ENCODE measurements at regions not wholly inside any gene's neighbourhood (a gene's known extent, or its start where the extent isn't known, plus 50 kb on each side); places are given as distances from the start of the nearest gene placed in this dataset.

DNA sequence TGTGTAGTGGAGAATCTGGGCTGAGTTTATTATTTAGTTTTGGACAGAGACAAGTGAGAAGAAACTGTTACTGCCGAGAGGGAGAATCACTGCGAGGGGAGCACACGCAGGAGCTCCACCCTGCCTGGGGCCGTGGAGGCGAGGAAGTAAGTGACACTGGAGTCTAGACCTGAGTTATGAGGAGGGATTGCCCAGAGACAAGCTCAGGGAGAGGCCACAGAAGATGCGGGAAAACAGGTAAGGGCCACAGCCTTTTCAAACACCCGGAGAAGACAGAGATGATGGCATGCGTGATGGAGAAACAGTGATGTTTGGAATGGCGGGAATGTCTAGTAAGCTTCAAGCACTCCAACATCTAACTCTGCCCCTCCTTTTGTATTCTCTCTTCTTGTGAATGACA, 84.1 kb downstream of the TNFSF11 start:
- H3K4me3 ChIP-seq (ENCODE audit: low read length) = no peak overlapping the region
- TF ChIP-seq, protein P1, sequence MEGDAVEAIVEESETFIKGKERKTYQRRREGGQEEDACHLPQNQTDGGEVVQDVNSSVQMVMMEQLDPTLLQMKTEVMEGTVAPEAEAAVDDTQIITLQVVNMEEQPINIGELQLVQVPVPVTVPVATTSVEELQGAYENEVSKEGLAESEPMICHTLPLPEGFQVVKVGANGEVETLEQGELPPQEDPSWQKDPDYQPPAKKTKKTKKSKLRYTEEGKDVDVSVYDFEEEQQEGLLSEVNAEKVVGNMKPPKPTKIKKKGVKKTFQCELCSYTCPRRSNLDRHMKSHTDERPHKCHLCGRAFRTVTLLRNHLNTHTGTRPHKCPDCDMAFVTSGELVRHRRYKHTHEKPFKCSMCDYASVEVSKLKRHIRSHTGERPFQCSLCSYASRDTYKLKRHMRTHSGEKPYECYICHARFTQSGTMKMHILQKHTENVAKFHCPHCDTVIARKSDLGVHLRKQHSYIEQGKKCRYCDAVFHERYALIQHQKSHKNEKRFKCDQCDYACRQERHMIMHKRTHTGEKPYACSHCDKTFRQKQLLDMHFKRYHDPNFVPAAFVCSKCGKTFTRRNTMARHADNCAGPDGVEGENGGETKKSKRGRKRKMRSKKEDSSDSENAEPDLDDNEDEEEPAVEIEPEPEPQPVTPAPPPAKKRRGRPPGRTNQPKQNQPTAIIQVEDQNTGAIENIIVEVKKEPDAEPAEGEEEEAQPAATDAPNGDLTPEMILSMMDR (conservative IDR thresholded peaks at IDR 0.05; ENCODE audit: low read depth, low read length) = no peak
- no peak for DNase-seq (ENCODE audit: low read depth)

GRCh38 chr13:42660333-42660965, 86.5 kb downstream of the TNFSF11 start:
- H3K4me3 ChIP-seq (ENCODE audit: low read length) = no peak overlapping the region
- DNase-seq (ENCODE audit: low read depth) = no peak
- TF ChIP-seq, protein P1 (conservative IDR thresholded peaks at IDR 0.05; ENCODE audit: low read depth, low read length) = peak; percentile 18

GRCh38 chr13:42667638-42668037, 93.7 kb downstream of the TNFSF11 start:
- H3K4me3 ChIP-seq (ENCODE audit: low read length) = no peak overlapping the region
- TF ChIP-seq, protein P1 (conservative IDR thresholded peaks at IDR 0.05; ENCODE audit: low read depth, low read length) = no peak
- DNase-seq (ENCODE audit: low read depth) = no peak

DNA sequence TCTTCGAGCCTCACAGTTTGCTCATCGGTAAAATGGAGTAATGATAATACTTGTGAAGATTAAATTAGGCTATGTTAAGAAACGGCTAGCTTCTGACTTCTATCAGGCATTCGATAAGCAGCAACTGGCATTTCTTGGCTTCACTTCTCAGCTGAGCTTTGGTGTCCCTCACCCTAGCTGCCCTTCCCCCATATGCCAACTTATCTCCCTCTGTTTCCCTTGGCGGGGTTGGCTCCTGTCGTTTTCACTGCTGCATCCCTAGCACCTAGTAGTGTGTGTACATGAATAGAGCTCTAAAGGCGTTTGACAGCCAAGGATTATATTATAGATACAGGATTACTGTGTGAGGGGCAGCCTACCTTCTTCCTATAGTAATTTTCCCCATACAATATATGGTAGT, 97.5 kb downstream of the TNFSF11 start:
- H3K4me3 ChIP-seq (ENCODE audit: low read length) = no peak overlapping the region
- no peak for DNase-seq (ENCODE audit: low read depth)
- TF ChIP-seq, protein P1 (conservative IDR thresholded peaks at IDR 0.05; ENCODE audit: low read depth, low read length) = no peak

DNA sequence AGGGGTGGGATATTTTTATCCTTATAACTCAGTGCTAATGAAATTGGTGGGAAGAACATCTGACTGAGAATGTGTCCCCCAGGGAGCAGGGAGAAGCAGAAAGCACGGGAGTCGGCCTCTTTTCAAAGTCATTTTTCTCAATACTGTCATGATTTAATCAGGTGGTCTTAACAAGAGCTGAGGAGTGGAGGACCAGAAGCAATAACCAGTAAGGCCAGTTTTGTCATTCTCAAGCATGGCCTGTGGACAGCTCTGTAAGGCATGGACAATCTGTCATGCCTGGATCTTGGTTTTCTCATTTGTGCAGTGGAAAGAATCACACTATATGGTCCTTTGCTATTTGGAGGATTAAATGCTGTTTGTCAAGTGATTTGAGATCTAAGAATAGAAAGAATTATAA, 99.7 kb downstream of the TNFSF11 start:
- DNase-seq (ENCODE audit: low read depth) = no peak
- no peak overlapping the region for H3K4me3 ChIP-seq (ENCODE audit: low read length)
- TF ChIP-seq, protein P1 (conservative IDR thresholded peaks at IDR 0.05; ENCODE audit: low read depth, low read length) = no peak

GRCh38 chr13:42680748-42681147, 100.6 kb upstream of the FAM216B start:
- no peak overlapping the region for H3K4me3 ChIP-seq (ENCODE audit: low read length)
- TF ChIP-seq, protein P1 (conservative IDR thresholded peaks at IDR 0.05; ENCODE audit: low read depth, low read length) = no peak
- no peak for DNase-seq (ENCODE audit: low read depth)

GRCh38 chr13:42681326-42682100, 99.9 kb upstream of the FAM216B start:
- TF ChIP-seq, protein P1 (conservative IDR thresholded peaks at IDR 0.05; ENCODE audit: low read depth, low read length) = no peak
- no peak overlapping the region for H3K4me3 ChIP-seq (ENCODE audit: low read length)
- no peak for DNase-seq (ENCODE audit: low read depth)
